Right atrium auricular region (tissue), 2 donors: ENCODE measurements at regions not wholly inside any gene's neighbourhood (a gene's known extent, or its start where the extent isn't known, plus 50 kb on each side); places are given as distances from the start of the nearest gene placed in this dataset.

ENCODE experiments used
- DNase-seq: peaks from one replicate; pipeline ENCODE4 v3.0.0-alpha.2; 2019; ENCODE audit warnings: low spot score
- H3K27ac ChIP-seq, 2 donors: fragments of 200-600 bp; sonication (generic); 1 replicate in 1 of 2; 2 replicates in 1 of 2; pipeline ENCODE4 v1.5.1; 2016 to 2019
- H3K27me3 ChIP-seq, 2 donors: fragments of 200-600 bp; sonication (generic); one replicate each; pipeline versions ENCODE4 v1.5.1 to v1.6.0; 2017 to 2019
- H3K36me3 ChIP-seq: fragments of 200-600 bp; sonication (generic); one replicate; pipeline ENCODE4 v1.5.1; 2016
- H3K4me1 ChIP-seq, 2 donors: fragments of 200-600 bp; sonication (generic); one replicate each; pipeline versions ENCODE4 v1.5.1 to v1.6.0; 2017 to 2019
- H3K4me3 ChIP-seq, 2 donors: fragments of 200-600 bp; sonication (generic); 1 replicate in 1 of 2; 2 replicates in 1 of 2; pipeline ENCODE4 v1.5.1; 2017 to 2019; ENCODE audit warnings: mild to moderate bottlenecking in 1 of 2, moderate library complexity in 1 of 2
- H3K9me3 ChIP-seq, 2 donors: fragments of 200-600 bp; sonication (generic); one replicate each; pipeline ENCODE4 v1.5.1; 2019
- CTCF ChIP-seq, 2 donors: fragments of 200-600 bp; sonication (generic); IDR thresholded peaks; one replicate each; pipeline ENCODE4 v1.5.1; 2019; ENCODE audit warnings: antibody characterized with exemption in 2 of 2

DNA sequence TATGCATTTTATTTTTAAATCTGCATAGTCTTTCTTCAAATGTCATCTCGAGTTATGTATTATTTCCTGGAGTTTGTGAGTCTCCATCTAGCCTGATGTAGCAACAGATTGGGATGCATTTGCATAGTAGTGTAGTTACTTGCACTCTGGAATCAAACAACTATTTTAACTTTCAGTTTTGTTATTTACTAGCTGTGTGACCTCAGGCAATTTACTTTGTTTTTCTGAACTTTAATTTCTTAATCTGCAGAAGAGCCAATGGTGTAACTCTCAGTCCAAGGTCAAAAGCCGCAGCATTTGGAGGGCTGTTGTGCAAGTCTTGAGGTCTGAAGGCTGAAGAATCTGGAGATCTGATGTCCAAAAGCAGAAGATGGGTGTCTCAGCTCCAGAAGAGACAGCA lies 175.8 kb upstream of the SORCS1 start:
- no peak for DNase-seq
- H3K4me1 ChIP-seq, result no peaks in the 10 kb centered on the region
- H3K4me3 ChIP-seq, result no peak overlapping the region
- no peaks in the 10 kb centered on the region for H3K27me3 ChIP-seq
- no peak for TF ChIP-seq CTCF (IDR thresholded peaks at IDR 0.05)
- no peaks in the 10 kb centered on the region for H3K9me3 ChIP-seq
- H3K27ac ChIP-seq, result no peak overlapping the region
- H3K36me3 ChIP-seq, result no peaks in the 10 kb centered on the region

- no peak overlapping the region for H3K4me3 ChIP-seq
- H3K4me1 ChIP-seq, result no peaks in the 10 kb centered on the region
- no peaks in the 10 kb centered on the region for H3K9me3 ChIP-seq
- no peak overlapping the region for H3K27ac ChIP-seq
- DNase-seq, result no peak
- TF ChIP-seq CTCF (IDR thresholded peaks at IDR 0.05), result no peak
- no peaks in the 10 kb centered on the region for H3K36me3 ChIP-seq
- H3K27me3 ChIP-seq, result no peaks in the 10 kb centered on the region
Measured at GRCh38 chr10:107336061-107336460, 171.6 kb upstream of the SORCS1 start.

DNA sequence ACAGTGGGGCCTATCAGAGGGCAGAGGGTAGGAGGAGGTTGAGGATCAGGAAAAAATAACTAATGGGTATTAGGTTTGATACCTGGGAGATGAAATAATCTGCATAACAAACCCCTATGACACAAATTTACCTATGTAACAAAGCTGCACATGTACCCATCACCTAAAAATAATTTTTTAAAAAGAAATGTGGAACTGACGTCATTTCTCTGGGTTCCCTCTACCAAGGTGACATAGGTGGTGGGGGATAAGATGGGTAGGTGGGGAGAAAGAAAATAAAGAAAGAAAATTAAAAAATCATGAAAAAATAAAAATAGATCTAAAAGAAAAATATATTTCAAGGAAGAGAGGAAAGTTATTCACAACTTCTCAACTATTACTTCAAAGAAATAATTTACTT lies 153.1 kb upstream of the SORCS1 start:
- H3K4me3 ChIP-seq, result no peak overlapping the region
- H3K9me3 ChIP-seq, result no peaks in the 10 kb centered on the region
- H3K36me3 ChIP-seq, result no peaks in the 10 kb centered on the region
- no peak overlapping the region for H3K27ac ChIP-seq
- no peak for TF ChIP-seq CTCF (IDR thresholded peaks at IDR 0.05)
- DNase-seq, result no peak
- H3K27me3 ChIP-seq, result no peaks in the 10 kb centered on the region
- H3K4me1 ChIP-seq, result no peaks in the 10 kb centered on the region

GRCh38 chr10:107303203-107303602 lies 138.7 kb upstream of the SORCS1 start:
- Histone ChIP-seq H3K27ac (no peak overlapping the region), H3K9me3 (no peaks in the 10 kb centered on the region), H3K27me3 (no peaks in the 10 kb centered on the region), H3K4me3 (no peak overlapping the region), H3K4me1 (no peaks in the 10 kb centered on the region), H3K36me3 (no peaks in the 10 kb centered on the region)
- DNase-seq, result no peak
- TF ChIP-seq CTCF (IDR thresholded peaks at IDR 0.05), result no peak

GRCh38 chr10:107299606-107300005 lies 135.1 kb upstream of the SORCS1 start:
- Histone ChIP-seq H3K27me3 (no peaks in the 10 kb centered on the region), H3K36me3 (no peaks in the 10 kb centered on the region), H3K4me1 (no peaks in the 10 kb centered on the region), H3K9me3 (no peaks in the 10 kb centered on the region), H3K4me3 (no peak overlapping the region), H3K27ac (no peak overlapping the region)
- no peak for TF ChIP-seq CTCF (IDR thresholded peaks at IDR 0.05)
- DNase-seq, result no peak

GRCh38 chr10:107284187-107284586 lies 119.7 kb upstream of the SORCS1 start:
- no peak for TF ChIP-seq CTCF (IDR thresholded peaks at IDR 0.05)
- Histone ChIP-seq H3K27me3 (no peaks in the 10 kb centered on the region), H3K9me3 (peaks cover 0 to 10% of the 10 kb centered on the region in 2 donors), H3K36me3 (no peaks in the 10 kb centered on the region), H3K27ac (no peak overlapping the region), H3K4me1 (no peaks in the 10 kb centered on the region), H3K4me3 (no peak overlapping the region)
- DNase-seq, result no peak
